GM12873 (cell line): ENCODE measurements at regions not wholly inside any gene's neighbourhood (a gene's known extent, or its start where the extent isn't known, plus 50 kb on each side); places are given as distances from the start of the nearest gene placed in this dataset.

ENCODE experiments used
- CTCF ChIP-seq: IDR thresholded peaks from 2 replicates; pipeline ENCODE4 v1.5.1; 2012; ENCODE audit warnings: low read depth, mild to moderate bottlenecking, moderate library complexity, low read length, control low read depth; ENCODE audit not compliant: insufficient read depth; ENCODE audit errors: missing control alignments

- no peak for TF ChIP-seq CTCF
Observed at GRCh38 chr22:34330432-34330831, 410.2 kb upstream of the LARGE1 start.

- no peak for TF ChIP-seq CTCF
Observed at GRCh38 chr22:34333285-34333684, 413.0 kb upstream of the LARGE1 start.

GRCh38 chr22:34334893-34335292, 414.6 kb upstream of the LARGE1 start:
- TF ChIP-seq CTCF, result no peak

- no peak for TF ChIP-seq CTCF
Observed at GRCh38 chr22:34344702-34345101, 424.4 kb upstream of the LARGE1 start.

GRCh38 chr22:34354071-34354817, 434.0 kb upstream of the LARGE1 start:
- no peak for TF ChIP-seq CTCF

GRCh38 chr22:34356481-34356880, 436.2 kb upstream of the LARGE1 start:
- TF ChIP-seq CTCF, result no peak

- no peak for TF ChIP-seq CTCF
Observed at GRCh38 chr22:34370711-34371110, 450.4 kb upstream of the LARGE1 start.
